ENCODE measurements at regions not wholly inside any gene's neighbourhood (a gene's known extent, or its start where the extent isn't known, plus 50 kb on each side); places are given as distances from the start of the nearest gene placed in this dataset.

GRCh38 chr20:22807646-22808244 is 223.4 kb upstream of the FOXA2 start:
- Histone ChIP-seq H3K79me2 (ENCODE audit: insufficient read depth, low read length) (no peaks in the 10 kb centered on the region), H3K27ac (ENCODE audit: low read depth, low read length) (no peak overlapping the region), H2AFZ (ENCODE audit: low read depth, low read length, severe bottlenecking) (no peak overlapping the region), H4K20me1 (ENCODE audit: low read depth, low read length) (no peaks in the 10 kb centered on the region), H3K4me2 (ENCODE audit: low read depth, low read length, poor library complexity, severe bottlenecking) (no peak overlapping the region), H3K4me3 (ENCODE audit: insufficient read depth, low read length, poor library complexity, severe bottlenecking) (no peak overlapping the region), H3F3A (ENCODE audit: insufficient read depth) (no peaks in the 10 kb centered on the region), H3K27me3 (ENCODE audit: low read length) (no peaks in the 10 kb centered on the region), H3K9me2 (replicated peaks; ENCODE audit: insufficient read depth, low read length) (no peaks in the 10 kb centered on the region), H3K9ac (ENCODE audit: low read length) (no peak overlapping the region), H3K36me3 (ENCODE audit: low read length) (no peaks in the 10 kb centered on the region), H3K9me3 (ENCODE audit: insufficient read depth, low read length) (0 out of 2 replicates have a peak, but pooled peaks cover 4% of the 10 kb centered on the region)
- TF ChIP-seq EZH2phosphoT487 (conservative IDR thresholded peaks at IDR 0.05; ENCODE audit: low read length) (no peak), CTCF (IDR thresholded peaks at IDR 0.05; ENCODE audit: insufficient read depth, low read length, poor library complexity, severe bottlenecking) (no peak)

- no peaks in the 10 kb centered on the region for H3K27me3 ChIP-seq (ENCODE audit: low read length)
- H3K79me2 ChIP-seq (ENCODE audit: insufficient read depth, low read length), result no peaks in the 10 kb centered on the region
- no peak overlapping the region for H3K27ac ChIP-seq (ENCODE audit: low read depth, low read length)
- no peak for TF ChIP-seq CTCF (IDR thresholded peaks at IDR 0.05; ENCODE audit: insufficient read depth, low read length, poor library complexity, severe bottlenecking)
- TF ChIP-seq EZH2phosphoT487 (conservative IDR thresholded peaks at IDR 0.05; ENCODE audit: low read length), result no peak
- no peaks in the 10 kb centered on the region for H3F3A ChIP-seq (ENCODE audit: insufficient read depth)
- no peak overlapping the region for H3K4me2 ChIP-seq (ENCODE audit: low read depth, low read length, poor library complexity, severe bottlenecking)
- no peak overlapping the region for H3K9ac ChIP-seq (ENCODE audit: low read length)
- no peaks in the 10 kb centered on the region for H3K36me3 ChIP-seq (ENCODE audit: low read length)
- no peaks in the 10 kb centered on the region for H3K9me2 ChIP-seq (replicated peaks; ENCODE audit: insufficient read depth, low read length)
- no peaks in the 10 kb centered on the region for H4K20me1 ChIP-seq (ENCODE audit: low read depth, low read length)
- no peak overlapping the region for H3K4me3 ChIP-seq (ENCODE audit: insufficient read depth, low read length, poor library complexity, severe bottlenecking)
- H2AFZ ChIP-seq (ENCODE audit: low read depth, low read length, severe bottlenecking), result no peak overlapping the region
- H3K9me3 ChIP-seq (ENCODE audit: insufficient read depth, low read length), result 0 out of 2 replicates have a peak, but pooled peaks cover 4% of the 10 kb centered on the region
Observed at GRCh38 chr20:22808628-22809027, 224.3 kb upstream of the FOXA2 start.

GRCh38 chr20:22810030-22810429 is 225.1 kb upstream of the SSTR4 start:
- Histone ChIP-seq H3K27me3 (ENCODE audit: low read length) (no peaks in the 10 kb centered on the region), H3K27ac (ENCODE audit: low read depth, low read length) (no peak overlapping the region), H3K4me2 (ENCODE audit: low read depth, low read length, poor library complexity, severe bottlenecking) (no peak overlapping the region), H3K79me2 (ENCODE audit: insufficient read depth, low read length) (no peaks in the 10 kb centered on the region), H3K4me3 (ENCODE audit: insufficient read depth, low read length, poor library complexity, severe bottlenecking) (no peak overlapping the region), H2AFZ (ENCODE audit: low read depth, low read length, severe bottlenecking) (no peak overlapping the region), H3K9me3 (ENCODE audit: insufficient read depth, low read length) (0 out of 2 replicates have a peak, but pooled peaks cover 4% of the 10 kb centered on the region), H3F3A (ENCODE audit: insufficient read depth) (no peaks in the 10 kb centered on the region), H3K36me3 (ENCODE audit: low read length) (no peaks in the 10 kb centered on the region), H3K9me2 (replicated peaks; ENCODE audit: insufficient read depth, low read length) (no peaks in the 10 kb centered on the region), H4K20me1 (ENCODE audit: low read depth, low read length) (no peaks in the 10 kb centered on the region), H3K9ac (ENCODE audit: low read length) (no peak overlapping the region)
- TF ChIP-seq EZH2phosphoT487 (conservative IDR thresholded peaks at IDR 0.05; ENCODE audit: low read length) (no peak), CTCF (IDR thresholded peaks at IDR 0.05; ENCODE audit: insufficient read depth, low read length, poor library complexity, severe bottlenecking) (no peak)

All from SU-DHL-6 (cell line).